ENCODE measurements at regions not wholly inside any gene's neighbourhood (a gene's known extent, or its start where the extent isn't known, plus 50 kb on each side); places are given as distances from the start of the nearest gene placed in this dataset.

- DNase-seq = no peak
Measured at GRCh38 chr7:148950806-148951205, 66.7 kb upstream of the EZH2 start.

- no peak for DNase-seq
Measured at GRCh38 chr7:148944935-148945934, 61.1 kb upstream of the EZH2 start.

GRCh38 chr7:148941598-148942275 lies 57.6 kb upstream of the EZH2 start:
- peak; percentile 64 for DNase-seq

- DNase-seq = peak; percentile 95
Measured at GRCh38 chr7:148940702-148941597, 56.9 kb upstream of the EZH2 start.

- DNase-seq = no peak
Measured at GRCh38 chr7:148939128-148939755, 55.2 kb upstream of the EZH2 start.

- no peak for DNase-seq
Measured at GRCh38 chr7:148935451-148935850, 51.4 kb upstream of the EZH2 start.

All from retina (tissue), 1 donor.